SK-N-SH (cell line): ENCODE measurements at regions not wholly inside any gene's neighbourhood (a gene's known extent, or its start where the extent isn't known, plus 50 kb on each side); places are given as distances from the start of the nearest gene placed in this dataset.

Source experiments
- CTCF ChIP-seq: fragments of 200-600 bp; sonication (generic); IDR thresholded peaks from 2 replicates; pipeline ENCODE4 v1.6.1; 2017; ENCODE audit warnings: antibody characterized with exemption, mild to moderate bottlenecking, moderate library complexity
- EP300 ChIP-seq, 2 experiments: IDR thresholded peaks; 2 replicates each; pipeline versions ENCODE4 v1.4.0 to v1.6.1; 2012; ENCODE audit warnings: borderline replicate concordance in 1 of 2, low read depth in 1 of 2, low read length in 1 of 2
- GABPA ChIP-seq: IDR thresholded peaks from 2 replicates; pipeline ENCODE4 v1.4.0; 2012; ENCODE audit warnings: low read depth, mild to moderate bottlenecking
- IRF3 ChIP-seq: fragments of 150-350 bp; IDR thresholded peaks from 2 replicates; pipeline ENCODE4 v1.6.1; 2016; ENCODE audit warnings: mild to moderate bottlenecking, low read depth, low read length
- MAX ChIP-seq: IDR thresholded peaks from 2 replicates; pipeline ENCODE4 v1.4.0; 2012; ENCODE audit warnings: low read depth
- TEAD4 ChIP-seq: IDR thresholded peaks from 2 replicates; pipeline ENCODE4 v1.4.0; 2012; ENCODE audit warnings: mild to moderate bottlenecking, borderline replicate concordance; ENCODE audit not compliant: insufficient read depth

GRCh38 chr2:239468491-239469105, 67.8 kb upstream of the HDAC4 start:
- TF ChIP-seq CTCF (no peak), MAX (no peak), IRF3 (no peak), GABPA (no peak), TEAD4 (no peak), EP300 (IDR thresholded peaks at IDR 0.05; ENCODE audit: borderline replicate concordance in 1 of 2, low read depth in 1 of 2, low read length in 1 of 2) (no peak)
